HepG2 (cell line): ENCODE measurements at regions not wholly inside any gene's neighbourhood (a gene's known extent, or its start where the extent isn't known, plus 50 kb on each side); places are given as distances from the start of the nearest gene placed in this dataset.
A peak's percentile ranks its signal among the peaks of the same experiment; 100 is the strongest.

Experiments used
- ATAC-seq: fragments of 200-7000 bp; cut with Tn5 transposase; 3 replicates; pipeline ENCODE4 v1.9.1; 2020; ENCODE audit warnings: mild to moderate bottlenecking, moderate library complexity
- BruUV-seq: library from RNA; stranded (reverse); fragments of 400-500 nt; replicated peaks from 2 replicates; lab custom pipeline; 2021; lab: Mats Ljungman, UMichigan
- CTCF ChIA-PET: fragments of 300-600 bp; formaldehyde crosslinking; extraction: SDS; loops from one replicate; lab custom pipeline; 2021; ENCODE audit warnings: low total read pairs, inconsistent platforms, low intra/inter-chr PET ratio; lab: Yijun Ruan, JAX
- POLR2A ChIA-PET: fragments of 350-600 bp; sonication (Branson Sonifier 250); formaldehyde crosslinking; loops from one replicate; lab custom pipeline; 2020; ENCODE audit warnings: antibody characterized with exemption, inconsistent platforms; lab: Yijun Ruan, JAX
- DNase-seq: peaks from one replicate; pipeline ENCODE4 v3.0.0-alpha.2; 2015; ENCODE audit warnings: low spot score
- FAIRE-seq: peaks from 3 replicates; lab custom pipeline; 2011; peaks lifted over from hg19 to GRCh38; lab: Jason Lieb, UNC
- H2AFZ ChIP-seq: one replicate; pipeline ENCODE4 v1.6.1; 2011; ENCODE audit warnings: low read length, inconsistent platforms
- H3K27ac ChIP-seq: fragments of 300-600 bp; 3 replicates; pipeline ENCODE4 v1.8.0; 2011; ENCODE audit warnings: mixed run types, mild to moderate bottlenecking, mixed read lengths, low read length, inconsistent platforms; ENCODE audit not compliant: insufficient read depth; ENCODE audit errors: extremely low read length
- H3K27me3 ChIP-seq, 2 experiments: fragments of 200-600 bp in 1 of 2; 2 replicates in 1 of 2; 3 replicates in 1 of 2; pipeline versions ENCODE4 v1.6.0 to v1.8.0; 2011; ENCODE audit warnings: low read length in 2 of 2, mild to moderate bottlenecking in 2 of 2, moderate library complexity in 2 of 2, inconsistent platforms in 1 of 2; ENCODE audit not compliant: insufficient read depth in 2 of 2, control insufficient read depth in 1 of 2
- H3K36me3 ChIP-seq, 2 experiments: fragments of 200-600 bp in 1 of 2; replicated peaks in 1 of 2; 2 replicates in 1 of 2; 3 replicates in 1 of 2; pipeline versions ENCODE4 v1.5.1 to v1.8.0; 2011; ENCODE audit warnings: low read length in 2 of 2, inconsistent platforms in 1 of 2; ENCODE audit not compliant: insufficient read depth in 2 of 2, control insufficient read depth in 1 of 2
- H3K4me1 ChIP-seq: 2 replicates; pipeline ENCODE4 v1.5.1; 2012; ENCODE audit warnings: low read length, inconsistent platforms; ENCODE audit not compliant: insufficient read depth
- H3K4me2 ChIP-seq: 2 replicates; pipeline ENCODE4 v1.6.0; 2011; ENCODE audit warnings: low read depth, low read length, inconsistent platforms
- H3K4me3 ChIP-seq, 3 experiments: fragments of 200-600 bp in 1 of 3; sonication (generic), shearing (Covaris generic) in 1 of 3; replicated peaks in 1 of 3; 2 replicates each; pipeline ENCODE4 v1.5.1; 2011 to 2016; ENCODE audit warnings: low read length in 3 of 3, inconsistent platforms in 2 of 3, low read depth in 2 of 3, mild to moderate bottlenecking in 2 of 3, control low read depth in 1 of 3, mixed read lengths in 1 of 3; ENCODE audit not compliant: insufficient read depth in 1 of 3
- H3K79me2 ChIP-seq: one replicate; pipeline ENCODE4 v1.6.1; 2011; ENCODE audit warnings: low read length, inconsistent platforms; ENCODE audit not compliant: insufficient read depth
- H3K9ac ChIP-seq: 2 replicates; pipeline ENCODE4 v1.6.0; 2011; ENCODE audit warnings: mild to moderate bottlenecking, low read depth, low read length, inconsistent platforms; ENCODE audit not compliant: insufficient read depth
- H3K9me3 ChIP-seq: 2 replicates; pipeline ENCODE4 v1.5.1; 2012; ENCODE audit warnings: mild to moderate bottlenecking, low read length
- H4K20me1 ChIP-seq: 2 replicates; pipeline ENCODE4 v1.6.0; 2011; ENCODE audit warnings: inconsistent platforms, mild to moderate bottlenecking, low read length, moderate library complexity; ENCODE audit not compliant: insufficient read depth
- FOXK2 ChIP-seq: fragments of 450-650 bp; IDR thresholded peaks from 2 replicates; pipeline ENCODE4 v1.6.1; 2016
- MNT ChIP-seq: fragments of 450-650 bp; IDR thresholded peaks from 2 replicates; pipeline ENCODE4 v1.6.1; 2016
- ZNF646 ChIP-seq: sonication (generic); formaldehyde crosslinking; IDR thresholded peaks from 2 replicates; pipeline ENCODE4 v1.9.0; 2021; ENCODE audit warnings: mild to moderate bottlenecking, missing genetic modification reagents
- WGBS: methylation state at CpG from one replicate; pipeline ENCODE4 v1.1.6; 2017; ENCODE audit warnings: low lambda C conversion rate; 5-methylcytosine and 5-hydroxymethylcytosine counted together
- in situ Hi-C: cut with HindIII; loops from 2 replicates; pipeline ENCODE4 v1.10.0; 2017; ENCODE audit warnings: low pct_unique_long_range_greater_than_20kb; ENCODE audit not compliant: extremely low pct_ligation_motif_present
- intact Hi-C: fragments of 100-400 bp; cut with micrococcal nuclease; formaldehyde crosslinking; loops from one replicate; pipeline ENCODE4 v1.10.0; 2022; ENCODE audit not compliant: unreplicated experiment

- TF ChIP-seq ZNF646 (CRISPR knock-in tag) = no peak
Measured at GRCh38 chr7:46463170-46463569, 542.1 kb upstream of the IGFBP3 start (continued).

- Histone ChIP-seq H3K9ac (no peak overlapping the region), H4K20me1 (no peaks in the 10 kb centered on the region), H3K4me2 (no peak overlapping the region), H2AFZ (no peak overlapping the region), H3K79me2 (no peaks in the 10 kb centered on the region), H3K27ac (no peak overlapping the region), H3K36me3 (no peaks in the 10 kb centered on the region), H3K4me1 (no peaks in the 10 kb centered on the region), H3K9me3 (peaks cover 74% of the 10 kb centered on the region), H3K27me3 (no peaks in the 10 kb centered on the region; a peak in 1 of 5 replicates), H3K4me3 (no peak overlapping the region)
- WGBS = 16% methylated on average over 3 of the region's 3 CpGs
- FAIRE-seq (no peak), ATAC-seq (no peak), DNase-seq (no peak)
- ChIA-PET CTCF (no interaction called here), POLR2A (no interaction called here)
- TF ChIP-seq MNT (peak; percentile 47), FOXK2 (no peak)
- BruUV-seq = no TSS peak
- intact Hi-C loops = no loop called here
- in situ Hi-C loops = no loop called here
Measured at GRCh38 chr7:46461334-46461777, 540.3 kb upstream of the IGFBP3 start.
